HL-60 (cell line): ENCODE measurements at regions not wholly inside any gene's neighbourhood (a gene's known extent, or its start where the extent isn't known, plus 50 kb on each side); places are given as distances from the start of the nearest gene placed in this dataset.
A peak's percentile ranks its signal among the peaks of the same experiment; 100 is the strongest.

ENCODE experiments used
- DNase-seq, 2 experiments: peaks; one replicate each; pipeline ENCODE4 v3.0.0-alpha.2; 2010 to 2020; ENCODE audit warnings: low read depth in 1 of 2, low spot score in 1 of 2
- H3K27ac ChIP-seq: fragments of 250-450 bp; sonication (Bioruptor Pico); replicated peaks from 2 replicates; pipeline ENCODE4 v1.5.1; 2020; ENCODE audit warnings: mild to moderate bottlenecking, moderate library complexity
- H3K27me3 ChIP-seq: fragments of 250-450 bp; sonication (Bioruptor Pico); 2 replicates; pipeline ENCODE4 v1.5.1; 2021; ENCODE audit warnings: mild to moderate bottlenecking, moderate library complexity; ENCODE audit not compliant: insufficient read depth, poor library complexity, severe bottlenecking
- H3K4me3 ChIP-seq: replicated peaks from 2 replicates; pipeline ENCODE4 v1.5.1; 2011; ENCODE audit warnings: mild to moderate bottlenecking, control low read depth, low read length; ENCODE audit not compliant: insufficient read depth
- CTCF ChIP-seq: IDR thresholded peaks from one replicate; pipeline ENCODE4 v1.5.1; 2011; ENCODE audit warnings: low read length, control low read depth, inconsistent platforms; ENCODE audit not compliant: insufficient read depth
- GABPA ChIP-seq: IDR thresholded peaks from 2 replicates; pipeline ENCODE4 v1.6.1; 2012; ENCODE audit warnings: low read depth
- POLR2AphosphoS5 ChIP-seq: IDR thresholded peaks from 2 replicates; pipeline ENCODE4 v1.6.1; 2012; ENCODE audit warnings: low read depth
- REST ChIP-seq: IDR thresholded peaks from 2 replicates; pipeline ENCODE4 v1.6.1; 2012; ENCODE audit warnings: low read depth; ENCODE audit not compliant: insufficient replicate concordance
- SPI1 ChIP-seq: IDR thresholded peaks from 2 replicates; pipeline ENCODE4 v1.6.1; 2012; ENCODE audit warnings: low read depth, mild to moderate bottlenecking, borderline replicate concordance

- H3K4me3 ChIP-seq, result no peak overlapping the region
- no peak for TF ChIP-seq SPI1
- TF ChIP-seq GABPA, result no peak
- TF ChIP-seq CTCF, result no peak
- no peak for TF ChIP-seq REST
- TF ChIP-seq POLR2AphosphoS5, result no peak
- no peaks in the 10 kb centered on the region for H3K27me3 ChIP-seq
- H3K27ac ChIP-seq, result no peak overlapping the region
- DNase-seq, result peak; percentile 36 to 52
Measured at GRCh38 chr11:119509969-119510401, 87.0 kb upstream of the THY1 start.

GRCh38 chr11:119509282-119509841 lies 86.4 kb upstream of the THY1 start:
- no peak for DNase-seq
- TF ChIP-seq SPI1 (no peak), CTCF (no peak), GABPA (no peak), POLR2AphosphoS5 (no peak), REST (no peak)
- Histone ChIP-seq H3K27ac (no peak overlapping the region), H3K27me3 (no peaks in the 10 kb centered on the region), H3K4me3 (no peak overlapping the region)

- DNase-seq, result no peak
- H3K27ac ChIP-seq, result no peak overlapping the region
- TF ChIP-seq REST (no peak), SPI1 (no peak), POLR2AphosphoS5 (no peak)
- H3K4me3 ChIP-seq, result no peak overlapping the region
- H3K27me3 ChIP-seq, result no peaks in the 10 kb centered on the region
Measured at GRCh38 chr11:119506436-119506835, 83.5 kb upstream of the THY1 start.
